Limb (tissue), 2 donors: ENCODE measurements at regions not wholly inside any gene's neighbourhood (a gene's known extent, or its start where the extent isn't known, plus 50 kb on each side); places are given as distances from the start of the nearest gene placed in this dataset.
"Not testable (repeated sequence)": the region's sequence is repeated elsewhere in the genome, so short reads cannot be mapped to it uniquely, and the experiment has no call there.

Experiments used
- DNase-seq, 2 donors: peaks; one replicate each; pipeline ENCODE4 v3.0.0-alpha.2; 2016; ENCODE audit errors: extremely low spot score in 2 of 2

DNA sequence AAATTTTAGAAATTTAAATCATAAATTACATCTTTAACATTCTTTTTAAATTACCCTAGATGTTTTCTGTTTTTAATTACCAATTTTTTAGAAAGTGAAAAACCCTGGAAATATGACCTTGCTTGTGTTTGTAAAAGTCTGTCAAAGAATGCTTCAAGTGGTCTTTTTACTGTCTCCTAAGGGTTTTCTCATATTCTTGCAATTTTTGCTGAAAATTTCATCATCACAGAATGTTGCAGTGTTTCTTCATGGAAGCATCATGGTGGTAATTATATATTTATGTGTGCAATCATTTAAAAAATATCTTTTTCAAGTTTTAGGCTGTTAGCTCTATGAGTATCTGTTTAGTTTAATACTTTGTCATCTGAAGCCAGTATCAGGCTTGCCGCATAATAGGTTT is 178.2 kb downstream of the HDGFL1 start:
- DNase-seq, result no peak

DNA sequence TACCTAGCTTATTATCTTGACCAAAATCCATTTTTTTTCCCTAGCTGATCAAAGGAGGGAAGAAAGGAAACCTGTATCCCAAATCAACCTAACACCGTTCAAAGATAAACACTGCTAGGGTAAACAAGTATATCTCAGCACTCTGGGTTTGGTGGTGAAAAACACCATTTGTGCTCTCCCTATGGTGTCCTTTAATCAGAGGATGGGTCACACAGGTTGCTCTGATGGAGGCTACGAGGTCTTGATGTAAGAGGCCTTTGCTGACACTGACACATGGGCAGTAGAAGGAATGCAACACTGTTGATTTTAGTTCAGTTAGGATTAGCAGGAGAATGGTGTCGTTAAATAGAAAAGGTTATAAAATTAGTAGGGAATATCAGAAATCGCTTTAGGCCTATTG is 179.3 kb downstream of the HDGFL1 start:
- DNase-seq, result no peak

DNA sequence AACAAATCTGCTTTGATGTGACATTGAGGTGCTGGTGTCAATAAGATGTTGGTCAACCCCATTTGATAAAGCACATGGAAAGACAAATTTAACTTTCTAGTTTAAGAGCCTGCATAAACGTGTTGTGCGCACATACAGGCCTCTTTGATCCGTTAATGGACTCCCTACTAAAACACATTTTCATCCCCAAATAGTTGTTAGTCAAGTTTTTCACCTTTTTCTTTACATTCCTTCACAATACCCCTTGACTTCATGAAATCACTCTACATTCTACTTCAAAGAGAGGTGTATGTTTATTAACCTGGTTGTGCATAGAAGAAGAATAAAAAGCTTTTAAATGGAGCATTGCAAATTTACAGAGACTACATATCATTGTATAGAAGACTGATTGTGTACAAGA is 180.3 kb downstream of the HDGFL1 start:
- no peak for DNase-seq

- no peak for DNase-seq
These were observed 181.9 kb downstream of the HDGFL1 start for GRCh38 chr6:22751223-22751622.

DNA sequence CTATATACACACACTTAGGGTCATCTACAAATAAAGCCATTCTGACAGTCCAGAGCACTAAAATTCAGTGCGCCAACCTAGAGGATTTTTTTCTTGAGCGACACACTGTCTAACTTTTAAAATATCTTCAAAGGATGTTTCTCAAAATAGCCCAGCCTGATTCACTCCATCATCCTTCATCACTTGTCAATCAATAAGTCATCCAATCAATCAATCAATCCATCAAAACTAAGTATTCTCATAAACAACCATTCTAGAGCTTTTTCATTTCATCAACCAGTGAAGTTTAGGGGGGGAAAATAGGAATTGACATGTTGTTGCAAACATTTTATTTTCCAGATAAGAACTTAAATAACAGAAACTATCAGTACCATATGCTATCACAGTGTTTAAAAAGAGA is 183.2 kb downstream of the HDGFL1 start:
- no peak for DNase-seq

- DNase-seq, result no peak
These were observed 184.7 kb downstream of the HDGFL1 start for GRCh38 chr6:22754061-22754460.

DNA sequence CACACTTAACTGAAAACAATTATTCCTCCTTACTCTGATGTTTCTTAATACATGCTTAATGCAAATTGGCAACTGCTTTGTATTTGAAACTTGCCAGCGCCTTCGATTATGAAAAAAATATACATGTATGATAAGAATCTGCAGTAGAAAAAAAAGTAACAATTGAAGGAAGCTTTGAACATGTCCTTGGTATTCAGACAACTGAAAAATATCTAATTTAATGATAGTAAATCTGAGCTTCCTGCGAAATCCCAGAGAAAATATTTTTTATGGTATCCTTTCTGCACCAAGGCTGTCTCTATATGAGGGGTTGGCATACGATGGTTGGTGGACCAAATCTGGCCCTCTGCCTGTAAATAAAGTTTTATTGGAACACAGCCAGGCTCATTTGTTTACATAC is 186.2 kb downstream of the HDGFL1 start:
- no peak for DNase-seq

DNA sequence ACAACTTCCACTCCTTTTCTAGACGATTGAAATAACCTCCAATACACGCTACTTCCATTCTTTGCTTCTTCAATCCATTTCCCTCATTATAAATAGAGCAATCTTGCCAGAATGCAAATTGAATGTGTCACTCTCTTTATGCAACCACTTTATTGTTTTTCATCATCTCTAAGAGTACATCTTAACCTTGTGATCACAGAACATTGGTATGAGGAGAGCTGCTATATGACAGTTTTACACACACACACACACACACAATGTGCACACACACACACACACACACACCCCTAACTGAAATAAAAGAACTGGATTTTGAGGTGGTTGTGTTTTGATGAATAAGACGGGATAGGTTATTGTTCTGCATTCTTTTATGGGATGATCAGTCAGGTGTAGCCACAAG is 187.0 kb downstream of the HDGFL1 start:
- DNase-seq, result no peak

DNA sequence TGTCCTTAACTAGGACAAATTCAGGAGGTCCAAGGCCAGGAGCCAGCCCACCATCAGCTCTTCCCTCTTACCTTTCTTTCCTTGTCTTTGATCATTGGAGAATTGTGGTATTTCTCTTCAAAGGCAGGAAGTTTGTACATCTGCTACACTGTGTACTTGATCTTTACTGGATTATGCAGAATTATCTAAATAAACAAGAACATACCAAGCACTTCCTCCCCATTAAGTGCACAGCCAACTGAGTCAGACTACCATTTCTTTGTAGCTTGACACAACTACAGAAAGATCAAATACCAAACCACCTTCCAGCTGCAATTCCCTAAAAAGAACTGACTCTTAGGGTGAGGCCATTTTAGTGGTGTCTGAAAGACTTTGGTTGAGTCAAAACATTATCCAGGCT is 195.1 kb downstream of the HDGFL1 start:
- DNase-seq, result no peak

DNA sequence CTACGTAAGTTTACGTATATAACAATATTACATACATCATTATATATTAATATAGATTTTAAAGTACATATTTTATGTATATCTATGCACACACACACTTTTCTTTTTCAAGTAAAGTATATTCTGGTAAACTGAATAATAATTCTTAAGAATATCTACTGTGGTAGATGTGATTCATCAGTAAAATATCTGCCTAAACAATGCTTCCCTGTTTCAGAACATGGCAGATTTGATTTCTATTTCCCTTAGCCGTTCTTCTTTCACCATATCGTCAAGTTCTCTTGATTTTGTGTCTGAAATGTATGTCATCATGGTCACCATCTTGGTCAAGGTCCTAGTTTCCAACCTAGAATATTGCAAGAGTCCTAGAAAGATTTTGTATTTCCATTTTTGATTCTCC is 195.6 kb downstream of the HDGFL1 start:
- no peak for DNase-seq

DNA sequence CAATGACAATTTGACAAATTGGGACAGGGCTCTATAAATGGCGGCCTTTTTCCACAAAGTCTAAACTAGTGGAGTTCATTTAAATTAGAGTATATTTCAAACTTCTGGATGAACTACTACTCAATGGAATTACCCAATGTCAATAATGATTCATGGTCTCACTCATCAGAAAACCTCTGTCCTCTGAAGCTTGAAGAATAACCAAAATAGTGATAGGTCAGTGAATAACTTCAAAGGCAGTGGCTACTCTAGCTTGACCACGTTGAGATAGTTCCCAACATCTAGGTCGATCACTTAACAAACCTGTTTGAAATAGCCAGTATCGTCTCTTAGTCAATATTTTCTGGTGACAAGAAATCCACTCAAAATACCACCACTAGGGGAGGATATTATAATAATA is 197.6 kb downstream of the HDGFL1 start:
- no peak for DNase-seq

- DNase-seq, result no peak
These were observed 200.7 kb downstream of the HDGFL1 start for GRCh38 chr6:22770054-22770453.

GRCh38 chr6:22774129-22774528 is 204.8 kb downstream of the HDGFL1 start:
- no peak for DNase-seq

GRCh38 chr6:22778438-22778837 is 209.1 kb downstream of the HDGFL1 start:
- DNase-seq, result not testable (repeated sequence)

DNA sequence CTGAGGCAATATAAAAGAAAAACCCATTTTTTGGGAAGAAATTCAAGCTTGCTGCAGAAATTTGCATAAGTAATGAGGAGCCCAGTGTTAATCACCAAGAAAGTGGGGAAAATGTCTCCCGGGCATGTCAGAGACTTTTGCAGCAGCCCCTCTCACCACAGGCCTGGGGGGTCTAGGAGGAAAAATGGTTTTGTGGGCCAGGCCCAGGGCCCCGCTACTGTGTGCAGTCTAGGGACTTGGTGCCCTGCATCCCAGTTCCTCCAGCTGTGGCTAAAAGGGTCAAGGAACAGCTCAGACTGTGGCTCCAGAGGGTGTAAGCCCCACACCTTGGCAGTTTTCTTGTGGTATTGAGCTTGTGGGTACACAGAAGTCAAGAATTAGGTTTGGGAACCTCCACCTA is 209.7 kb downstream of the HDGFL1 start:
- DNase-seq, result no peak

GRCh38 chr6:22783931-22784330 is 214.6 kb downstream of the HDGFL1 start:
- DNase-seq, result no peak

- DNase-seq, result peak; percentile 64 to 66
These were observed 215.4 kb downstream of the HDGFL1 start for GRCh38 chr6:22784601-22785410.

DNA sequence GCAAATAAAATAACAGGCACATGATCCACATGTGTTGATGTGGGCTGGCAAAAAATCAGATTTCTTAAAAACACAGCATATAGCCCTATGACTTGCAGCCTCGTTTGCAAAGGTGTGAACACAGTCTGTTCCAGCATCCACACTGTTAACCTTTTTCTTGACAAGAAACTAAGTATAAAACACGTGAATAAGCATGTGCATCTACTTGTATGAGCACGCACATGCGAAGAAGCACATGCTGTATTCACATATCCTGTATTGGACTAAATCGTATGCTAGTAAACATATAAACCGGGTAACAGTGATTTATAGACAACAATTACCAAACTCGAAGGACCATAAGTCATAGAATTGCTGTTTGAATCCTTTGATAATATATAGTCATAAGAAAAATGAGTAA is 218.7 kb downstream of the HDGFL1 start:
- DNase-seq, result no peak

DNA sequence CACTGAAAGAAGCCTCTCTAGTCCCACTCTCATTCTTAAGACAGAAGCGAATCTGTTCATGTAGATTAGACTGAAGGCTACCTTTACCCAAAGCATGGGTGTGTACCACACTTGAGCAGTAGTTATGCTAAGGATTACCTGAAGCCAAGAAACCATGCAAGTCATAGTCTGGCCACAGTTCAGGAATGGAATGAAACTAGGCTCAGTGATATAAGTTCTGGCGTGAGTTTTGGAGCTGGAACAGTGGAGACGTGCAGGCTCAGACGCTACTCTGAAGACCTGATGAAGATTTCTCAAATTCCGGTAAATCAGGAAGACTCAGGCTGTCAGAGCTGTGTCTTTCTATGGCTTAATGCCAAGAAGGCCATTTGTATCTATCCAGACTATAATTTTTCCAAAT is 219.9 kb downstream of the HDGFL1 start:
- no peak for DNase-seq

DNA sequence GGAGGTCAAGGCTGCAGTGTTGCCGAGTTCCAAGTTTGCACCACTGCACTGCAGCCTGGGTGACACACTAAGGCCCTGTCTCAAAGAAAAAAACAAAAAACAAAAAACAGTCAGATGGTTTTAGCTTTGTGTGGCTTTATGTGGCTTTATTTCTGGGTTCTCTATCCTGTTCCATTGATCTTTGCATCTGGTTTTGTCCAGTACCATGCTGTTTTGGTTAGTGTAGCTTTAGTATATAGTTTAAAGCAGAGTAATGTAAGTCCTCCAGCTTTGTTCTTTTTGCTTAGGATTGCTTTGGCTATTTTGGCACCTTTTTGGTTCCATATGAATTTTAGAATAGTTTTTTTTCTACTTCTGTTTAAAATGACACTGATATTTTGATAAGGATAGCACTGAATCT is 225.5 kb downstream of the HDGFL1 start:
- DNase-seq, result no peak

DNA sequence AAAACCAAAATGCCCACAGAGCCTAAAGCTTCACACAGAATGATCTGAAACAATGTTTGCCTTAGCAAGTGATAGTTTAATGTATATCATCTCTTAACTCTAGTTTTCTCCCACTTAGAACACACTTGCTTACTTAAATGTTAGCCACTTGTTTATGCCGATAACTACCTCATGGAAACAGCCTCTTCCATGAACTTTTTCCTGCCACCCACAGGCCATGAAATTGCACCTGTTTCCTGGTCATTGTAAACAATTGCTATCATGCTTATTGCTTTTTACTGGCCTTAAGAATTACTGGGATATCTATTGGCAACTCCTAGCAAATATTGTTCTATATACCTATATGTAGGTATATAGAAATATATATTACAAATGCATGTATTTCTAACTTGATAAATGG is 231.1 kb downstream of the HDGFL1 start:
- DNase-seq, result no peak

DNA sequence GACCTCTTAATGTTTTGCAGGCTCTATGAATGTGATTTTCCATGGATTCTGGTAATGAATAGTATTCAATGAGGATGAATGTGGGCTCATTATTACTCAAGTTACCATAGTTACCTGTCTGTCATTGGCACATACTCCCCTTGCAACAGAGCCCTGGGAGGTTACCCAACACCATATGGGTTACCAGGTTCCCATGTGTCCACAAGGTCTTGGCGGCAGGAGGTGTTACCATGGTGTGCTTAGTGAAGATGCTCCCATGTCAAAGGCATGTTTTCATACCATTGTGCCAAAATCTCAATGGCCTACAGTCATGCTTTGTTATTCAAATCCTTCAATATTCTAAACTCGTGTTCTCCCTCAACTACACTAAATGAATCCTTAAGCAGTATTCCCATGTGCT is 232.5 kb downstream of the HDGFL1 start:
- DNase-seq, result no peak

GRCh38 chr6:22804620-22805261 is 235.4 kb downstream of the HDGFL1 start:
- DNase-seq, result no peak
